HFF-Myc (cell line): ENCODE measurements at regions not wholly inside any gene's neighbourhood (a gene's known extent, or its start where the extent isn't known, plus 50 kb on each side); places are given as distances from the start of the nearest gene placed in this dataset.

ENCODE experiments used
- DNase-seq: peaks from one replicate; pipeline ENCODE4 v3.0.0-alpha.2; 2011; ENCODE audit warnings: low read depth; ENCODE audit errors: extremely low read depth
- H3K4me3 ChIP-seq: replicated peaks from 2 replicates; pipeline ENCODE4 v1.5.1; 2011; ENCODE audit warnings: low read depth, mild to moderate bottlenecking, control low read depth, low read length
- CTCF ChIP-seq: IDR thresholded peaks from 2 replicates; pipeline ENCODE4 v1.5.1; 2012; ENCODE audit warnings: mild to moderate bottlenecking, low read depth, low read length, control low read depth; ENCODE audit errors: missing control alignments

DNA sequence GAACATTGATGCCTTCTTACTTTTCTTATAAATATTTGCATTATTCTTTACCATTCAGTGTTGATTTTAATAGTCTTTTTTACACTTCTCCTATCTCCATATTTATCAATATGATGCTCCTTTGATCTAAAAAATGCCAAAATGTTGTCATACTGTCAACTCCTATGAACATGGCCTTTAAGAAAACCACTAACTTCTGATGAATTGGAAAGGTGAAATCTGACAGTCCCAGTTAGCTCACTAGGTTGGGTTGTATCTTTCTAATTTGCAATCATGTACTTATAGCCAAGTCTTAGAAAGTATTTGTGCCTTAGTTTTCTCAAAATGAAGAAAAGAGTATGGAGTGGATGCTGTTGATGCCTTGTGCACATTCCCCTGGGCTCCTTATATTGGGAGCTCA is 75.4 kb upstream of the SPACA1 start:
- TF ChIP-seq CTCF, result no peak
- no peak overlapping the region for H3K4me3 ChIP-seq
- DNase-seq, result no peak

DNA sequence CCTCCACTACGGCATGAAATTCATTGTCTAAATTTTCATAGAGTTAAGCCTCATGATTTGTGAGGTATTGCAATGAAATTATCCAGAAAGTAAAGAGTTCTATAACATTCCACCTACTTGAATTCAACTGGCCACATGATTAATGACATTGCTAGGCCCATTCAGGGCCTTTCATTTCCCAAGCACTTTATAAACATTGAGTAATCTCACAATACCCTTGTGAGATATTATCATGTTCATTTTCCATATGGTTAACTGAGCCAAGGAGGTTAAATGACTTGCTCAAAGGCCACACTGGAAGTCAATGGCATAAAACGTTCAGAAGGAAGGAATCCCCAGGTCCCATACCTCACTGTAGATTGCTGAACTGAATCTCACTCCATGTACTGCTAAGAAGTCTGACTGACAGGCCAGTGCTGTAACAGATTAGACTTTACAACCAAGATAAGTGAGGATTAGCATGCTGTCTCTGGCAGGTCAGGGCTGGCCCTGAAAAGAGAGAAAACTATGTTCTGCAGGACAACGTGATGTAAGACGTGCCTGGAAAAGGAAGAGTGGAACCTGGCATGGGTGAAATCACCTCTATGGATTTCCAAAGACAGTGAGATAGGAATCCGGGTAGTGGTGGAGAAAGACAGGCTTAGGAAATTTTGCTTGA is 75.9 kb upstream of the SPACA1 start:
- DNase-seq, result no peak
- TF ChIP-seq CTCF, result no peak

DNA sequence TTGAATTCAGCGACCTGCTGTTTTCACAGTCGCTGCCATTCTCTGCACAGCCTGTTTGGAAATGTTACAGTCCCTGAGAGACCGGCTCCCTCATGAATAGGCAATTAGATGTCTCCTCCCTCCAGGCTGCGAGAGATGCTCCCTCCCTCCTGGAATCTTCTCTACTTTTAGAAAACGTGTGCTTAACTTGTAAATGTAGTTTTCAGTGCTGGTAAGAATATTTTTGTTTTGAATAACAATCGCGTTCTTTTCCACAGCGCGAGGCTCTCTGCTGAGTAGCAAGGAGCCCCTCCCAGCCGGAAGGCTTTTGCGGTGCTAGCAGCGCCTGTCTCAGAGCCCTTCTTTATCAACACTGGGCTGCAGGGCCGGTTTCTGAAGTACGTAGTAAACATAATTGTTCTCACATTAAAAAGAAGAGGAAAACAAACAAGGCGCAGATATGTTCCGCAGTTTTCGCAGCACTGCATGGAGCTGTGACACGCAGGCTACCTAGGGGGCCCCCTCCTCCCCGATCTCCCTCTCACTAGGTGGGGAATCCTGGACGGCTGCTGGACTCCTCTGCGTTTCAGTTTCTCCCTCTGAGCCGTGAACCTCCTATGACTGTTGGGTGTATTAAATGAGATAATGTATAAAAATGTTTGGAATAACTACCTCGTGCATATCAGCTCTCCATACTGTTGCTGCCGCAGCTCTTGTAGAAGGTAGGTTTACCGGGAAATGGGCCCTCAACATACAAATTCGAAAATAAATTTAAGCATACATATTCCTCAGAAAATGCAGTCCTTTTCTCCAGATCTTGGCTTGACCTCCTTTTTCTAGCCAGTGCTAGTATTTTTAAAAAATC is 79.0 kb upstream of the SPACA1 start:
- no peak for TF ChIP-seq CTCF
- H3K4me3 ChIP-seq, result no peak overlapping the region; the same call in 1 of the 2 replicates
- DNase-seq, result no peak

More for the DNA sequence above, 75.9 kb upstream of the SPACA1 start:
- H3K4me3 ChIP-seq, result no peak overlapping the region

GRCh38 chr6:87965806-87966205 is 81.8 kb upstream of the SPACA1 start:
- DNase-seq, result no peak
- no peak for TF ChIP-seq CTCF
- no peak overlapping the region for H3K4me3 ChIP-seq

DNA sequence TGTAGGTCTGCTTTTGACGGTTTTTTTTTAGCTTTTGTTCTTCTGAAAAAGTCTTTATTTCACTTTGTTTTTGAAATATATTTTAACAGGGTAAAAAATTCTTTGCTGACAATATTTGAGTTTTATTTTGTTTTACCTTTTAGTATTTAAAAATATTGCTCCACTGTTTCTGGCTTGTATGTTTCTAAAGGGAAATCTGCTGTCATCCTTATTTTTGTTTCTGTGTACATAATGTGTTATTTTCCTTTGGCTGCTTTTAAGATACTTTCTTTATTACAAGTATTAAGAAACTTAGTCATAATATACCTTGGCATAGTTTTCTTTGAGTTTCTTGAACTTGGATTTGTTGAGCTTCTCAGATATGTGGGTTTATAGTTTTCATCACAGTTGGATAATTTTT is 88.6 kb upstream of the SPACA1 start:
- TF ChIP-seq CTCF, result no peak
- no peak overlapping the region for H3K4me3 ChIP-seq
- no peak for DNase-seq

DNA sequence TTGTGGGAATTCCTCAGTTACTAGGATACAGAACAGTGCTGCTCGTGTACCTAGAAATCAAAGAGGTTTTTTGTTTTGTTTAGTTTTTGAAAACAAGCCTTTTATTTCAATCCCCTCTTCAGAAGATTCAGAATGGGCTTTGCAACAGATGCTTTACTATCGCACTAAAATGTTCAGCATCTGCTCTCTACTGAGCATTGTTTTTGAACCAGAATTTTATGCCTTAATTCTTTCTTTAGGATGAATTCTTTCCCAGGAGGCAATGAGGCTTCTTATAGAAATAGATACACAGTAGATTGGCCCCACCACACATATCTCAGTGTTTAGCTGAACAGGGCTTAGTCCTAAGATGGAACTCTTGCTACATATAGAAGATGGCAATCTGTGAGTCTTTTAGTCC is 95.9 kb upstream of the SPACA1 start:
- no peak for TF ChIP-seq CTCF
- no peak for DNase-seq
- no peak overlapping the region for H3K4me3 ChIP-seq
